ENCODE measurements at regions not wholly inside any gene's neighbourhood (a gene's known extent, or its start where the extent isn't known, plus 50 kb on each side); places are given as distances from the start of the nearest gene placed in this dataset.

DNA sequence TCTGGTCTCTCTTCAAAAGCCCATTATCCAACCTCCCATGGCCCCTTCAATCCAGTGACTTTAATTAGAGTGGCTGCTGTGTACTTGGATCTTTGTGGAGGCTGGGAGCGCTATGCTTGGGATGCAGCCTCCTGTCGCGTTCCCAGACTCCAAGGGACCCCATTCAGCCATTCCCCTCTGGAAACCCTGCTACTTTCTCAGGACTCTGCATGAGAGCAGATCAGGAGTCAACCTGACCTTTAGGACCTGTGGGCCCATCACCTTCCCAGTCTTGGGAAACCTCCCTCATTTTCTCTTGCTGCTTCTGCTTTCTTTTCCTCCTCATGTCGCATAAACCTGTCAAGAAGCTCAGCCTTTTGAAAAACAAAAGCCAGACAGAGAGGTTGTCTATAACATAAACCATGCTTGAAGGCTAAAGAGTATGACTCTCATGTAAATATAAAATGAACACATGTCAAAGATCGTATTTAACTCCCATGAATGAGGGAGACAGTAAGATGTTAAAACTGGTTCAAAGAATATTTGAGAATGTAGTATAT, 143.1 kb upstream of the PELI1 start:
- Histone ChIP-seq H3K27me3 (ENCODE audit: control insufficient read depth, insufficient read depth, low read length) (no peaks in the 10 kb centered on the region), H3K36me3 (ENCODE audit: control insufficient read depth, insufficient read depth, low read length) (no peaks in the 10 kb centered on the region), H3K4me3 (ENCODE audit: low read depth, low read length) (no peak overlapping the region)
- FAIRE-seq (no peak), DNase-seq (ENCODE audit: low read depth) (no peak)
- TF ChIP-seq, protein P1, sequence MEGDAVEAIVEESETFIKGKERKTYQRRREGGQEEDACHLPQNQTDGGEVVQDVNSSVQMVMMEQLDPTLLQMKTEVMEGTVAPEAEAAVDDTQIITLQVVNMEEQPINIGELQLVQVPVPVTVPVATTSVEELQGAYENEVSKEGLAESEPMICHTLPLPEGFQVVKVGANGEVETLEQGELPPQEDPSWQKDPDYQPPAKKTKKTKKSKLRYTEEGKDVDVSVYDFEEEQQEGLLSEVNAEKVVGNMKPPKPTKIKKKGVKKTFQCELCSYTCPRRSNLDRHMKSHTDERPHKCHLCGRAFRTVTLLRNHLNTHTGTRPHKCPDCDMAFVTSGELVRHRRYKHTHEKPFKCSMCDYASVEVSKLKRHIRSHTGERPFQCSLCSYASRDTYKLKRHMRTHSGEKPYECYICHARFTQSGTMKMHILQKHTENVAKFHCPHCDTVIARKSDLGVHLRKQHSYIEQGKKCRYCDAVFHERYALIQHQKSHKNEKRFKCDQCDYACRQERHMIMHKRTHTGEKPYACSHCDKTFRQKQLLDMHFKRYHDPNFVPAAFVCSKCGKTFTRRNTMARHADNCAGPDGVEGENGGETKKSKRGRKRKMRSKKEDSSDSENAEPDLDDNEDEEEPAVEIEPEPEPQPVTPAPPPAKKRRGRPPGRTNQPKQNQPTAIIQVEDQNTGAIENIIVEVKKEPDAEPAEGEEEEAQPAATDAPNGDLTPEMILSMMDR (IDR thresholded peaks at IDR 0.05; ENCODE audit: insufficient read depth, low read length, severe bottlenecking) = no peak

DNA sequence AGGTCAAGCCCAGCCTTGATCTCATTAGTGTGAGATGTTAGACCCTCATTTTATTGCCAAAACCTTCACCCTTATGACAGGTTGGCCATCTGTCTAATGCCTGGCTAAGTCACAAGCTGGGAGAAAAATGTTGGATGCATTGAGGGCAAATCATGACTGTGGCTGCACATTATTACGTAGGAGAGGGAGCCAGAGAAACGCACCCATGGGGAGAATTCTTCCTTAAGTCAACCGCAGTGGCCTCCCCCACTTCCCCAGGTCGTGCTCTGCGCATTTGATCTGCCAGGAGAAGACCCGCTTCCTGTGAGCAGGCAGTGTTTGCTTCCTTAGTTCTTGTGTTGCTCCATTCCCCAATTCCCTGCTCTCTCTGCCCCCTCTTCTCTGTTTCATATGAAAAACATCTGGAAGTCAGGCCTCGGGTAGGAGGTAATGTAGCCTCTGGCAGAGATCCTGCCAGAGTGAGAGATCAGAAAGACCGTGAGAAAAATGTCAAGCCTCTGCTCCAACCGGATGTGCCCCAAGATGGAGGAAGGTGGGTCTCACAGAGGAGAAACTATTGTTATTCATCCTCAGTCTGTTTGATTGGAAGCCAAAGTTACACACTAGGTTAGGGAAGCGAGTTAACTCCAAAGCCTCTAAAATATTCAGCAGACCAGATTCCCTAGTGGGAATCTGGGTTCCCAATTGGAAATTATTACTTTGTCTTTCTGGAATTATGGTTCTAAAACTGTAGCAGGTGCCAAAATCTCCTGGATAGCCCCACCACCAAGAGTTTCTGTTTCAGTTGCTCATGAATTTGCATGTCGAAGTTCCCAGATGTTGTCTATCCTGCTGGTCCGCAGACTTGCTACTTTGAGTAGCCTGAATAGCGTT, 144.3 kb upstream of the PELI1 start:
- DNase-seq (ENCODE audit: low read depth) = no peak
- Histone ChIP-seq H3K36me3 (ENCODE audit: control insufficient read depth, insufficient read depth, low read length) (no peaks in the 10 kb centered on the region), H3K27me3 (ENCODE audit: control insufficient read depth, insufficient read depth, low read length) (no peaks in the 10 kb centered on the region), H3K4me3 (ENCODE audit: low read depth, low read length) (no peak overlapping the region)
- TF ChIP-seq, protein P1 (IDR thresholded peaks at IDR 0.05; ENCODE audit: insufficient read depth, low read length, severe bottlenecking) = no peak
- FAIRE-seq = peak; percentile 64

- FAIRE-seq = no peak
- Histone ChIP-seq H3K36me3 (ENCODE audit: control insufficient read depth, insufficient read depth, low read length) (no peaks in the 10 kb centered on the region), H3K4me3 (ENCODE audit: low read depth, low read length) (no peak overlapping the region), H3K27me3 (ENCODE audit: control insufficient read depth, insufficient read depth, low read length) (no peaks in the 10 kb centered on the region)
- DNase-seq (ENCODE audit: low read depth) = no peak
- TF ChIP-seq, protein P1 (IDR thresholded peaks at IDR 0.05; ENCODE audit: insufficient read depth, low read length, severe bottlenecking) = no peak
Observed at GRCh38 chr2:64289251-64289650, 145.0 kb upstream of the PELI1 start.

GRCh38 chr2:64289737-64290136, 145.5 kb upstream of the PELI1 start:
- TF ChIP-seq, protein P1 (IDR thresholded peaks at IDR 0.05; ENCODE audit: insufficient read depth, low read length, severe bottlenecking) = no peak
- Histone ChIP-seq H3K36me3 (ENCODE audit: control insufficient read depth, insufficient read depth, low read length) (no peaks in the 10 kb centered on the region), H3K4me3 (ENCODE audit: low read depth, low read length) (no peak overlapping the region), H3K27me3 (ENCODE audit: control insufficient read depth, insufficient read depth, low read length) (no peaks in the 10 kb centered on the region)
- FAIRE-seq (no peak), DNase-seq (ENCODE audit: low read depth) (no peak)

- Histone ChIP-seq H3K27me3 (ENCODE audit: control insufficient read depth, insufficient read depth, low read length) (no peaks in the 10 kb centered on the region), H3K4me3 (ENCODE audit: low read depth, low read length) (no peak overlapping the region), H3K36me3 (ENCODE audit: control insufficient read depth, insufficient read depth, low read length) (no peaks in the 10 kb centered on the region)
- DNase-seq (ENCODE audit: low read depth) (peak; percentile 92), FAIRE-seq (no peak)
- TF ChIP-seq, protein P1 (IDR thresholded peaks at IDR 0.05; ENCODE audit: insufficient read depth, low read length, severe bottlenecking) = no peak
Observed at GRCh38 chr2:64291181-64291580, 147.0 kb upstream of the PELI1 start.
